Neuronal stem cell (in vitro differentiated cells): ENCODE measurements at regions not wholly inside any gene's neighbourhood (a gene's known extent, or its start where the extent isn't known, plus 50 kb on each side); places are given as distances from the start of the nearest gene placed in this dataset.
"Not testable (repeated sequence)": the region's sequence is repeated elsewhere in the genome, so short reads cannot be mapped to it uniquely, and the experiment has no call there.

Source experiments
- DNase-seq: peaks from one replicate; pipeline ENCODE4 v3.0.0-alpha.2; 2013; ENCODE audit warnings: low spot score
- H2AFZ ChIP-seq: one replicate; pipeline ENCODE4 v1.6.1; 2013; ENCODE audit warnings: mild to moderate bottlenecking, low read length, inconsistent platforms
- H2AK5ac ChIP-seq: 2 replicates; pipeline ENCODE4 v1.6.1; 2013; ENCODE audit warnings: low read depth, mild to moderate bottlenecking, inconsistent platforms, low read length, moderate library complexity, mixed read lengths
- H2BK120ac ChIP-seq: 2 replicates; pipeline ENCODE4 v1.6.1; 2013; ENCODE audit warnings: low read depth, mild to moderate bottlenecking, inconsistent platforms, low read length, moderate library complexity, mixed read lengths
- H2BK12ac ChIP-seq: one replicate; pipeline ENCODE4 v1.6.1; 2013; ENCODE audit warnings: low read length, inconsistent platforms
- H2BK15ac ChIP-seq: 2 replicates; pipeline ENCODE4 v1.6.1; 2013; ENCODE audit warnings: mild to moderate bottlenecking, low read length, inconsistent platforms, mixed read lengths
- H2BK5ac ChIP-seq: one replicate; pipeline ENCODE4 v1.6.1; 2013; ENCODE audit warnings: inconsistent platforms, mild to moderate bottlenecking, low read length, moderate library complexity
- H3K14ac ChIP-seq: one replicate; pipeline ENCODE4 v1.6.1; 2013; ENCODE audit warnings: low read length, inconsistent platforms
- H3K18ac ChIP-seq: 2 replicates; pipeline ENCODE4 v1.6.1; 2013; ENCODE audit warnings: low read length, inconsistent platforms
- H3K23ac ChIP-seq: 2 replicates; pipeline ENCODE4 v1.6.1; 2013; ENCODE audit warnings: low read depth, mild to moderate bottlenecking, mixed read lengths, low read length, inconsistent platforms; ENCODE audit not compliant: poor library complexity
- H3K27ac ChIP-seq: replicated peaks from 3 replicates; pipeline ENCODE4 v1.5.1; 2013; ENCODE audit warnings: low read length, inconsistent platforms
- H3K27me3 ChIP-seq, 3 experiments: 2 replicates each; pipeline ENCODE4 v1.6.1; 2013; ENCODE audit warnings: low read length in 3 of 3, mild to moderate bottlenecking in 2 of 3, inconsistent platforms in 1 of 3, low read depth in 1 of 3, mixed read lengths in 1 of 3, moderate library complexity in 1 of 3; ENCODE audit not compliant: control insufficient read depth in 3 of 3, insufficient read depth in 3 of 3
- H3K36me3 ChIP-seq, 2 donors: replicated peaks in 1 of 2; 2 replicates each; pipeline ENCODE4 v1.6.1; 2013; ENCODE audit warnings: low read length in 2 of 2; ENCODE audit not compliant: control insufficient read depth in 2 of 2, insufficient read depth in 2 of 2
- H3K4ac ChIP-seq: 2 replicates; pipeline ENCODE4 v1.6.1; 2013; ENCODE audit warnings: inconsistent platforms, mild to moderate bottlenecking, low read length, moderate library complexity
- H3K4me1 ChIP-seq, 2 donors: 1 replicate in 1 of 2; 2 replicates in 1 of 2; pipeline ENCODE4 v1.6.1; 2013; ENCODE audit warnings: low read length in 2 of 2, low read depth in 1 of 2; ENCODE audit not compliant: control insufficient read depth in 2 of 2, insufficient read depth in 1 of 2
- H3K4me2 ChIP-seq: one replicate; pipeline ENCODE4 v1.6.1; 2013; ENCODE audit warnings: mild to moderate bottlenecking, low read length, inconsistent platforms; ENCODE audit not compliant: insufficient read depth, poor library complexity, severe bottlenecking
- H3K4me3 ChIP-seq, 2 donors: 2 replicates each; pipeline ENCODE4 v1.5.1; 2013; ENCODE audit warnings: low read length in 2 of 2, mild to moderate bottlenecking in 2 of 2, inconsistent platforms in 1 of 2, moderate library complexity in 1 of 2
- H3K79me1 ChIP-seq: one replicate; pipeline ENCODE4 v1.6.1; 2013; ENCODE audit warnings: low read depth, mild to moderate bottlenecking, inconsistent platforms, low read length, moderate library complexity
- H3K9ac ChIP-seq: one replicate; pipeline ENCODE4 v1.6.1; 2013; ENCODE audit warnings: mild to moderate bottlenecking, low read depth, low read length, inconsistent platforms; ENCODE audit not compliant: poor library complexity
- H3K9me3 ChIP-seq, 2 donors: replicated peaks in 1 of 2; 2 replicates each; pipeline versions ENCODE3 to v1.6.1; 2013; ENCODE audit warnings: low read length in 2 of 2, mild to moderate bottlenecking in 2 of 2, inconsistent platforms in 1 of 2, low read depth in 1 of 2, mixed read lengths in 1 of 2, moderate library complexity in 1 of 2; ENCODE audit not compliant: control insufficient read depth in 2 of 2, insufficient read depth in 1 of 2
- H4K8ac ChIP-seq: one replicate; pipeline ENCODE4 v1.6.1; 2013; ENCODE audit warnings: low read depth, mild to moderate bottlenecking, inconsistent platforms, low read length, moderate library complexity
- H4K91ac ChIP-seq: one replicate; pipeline ENCODE4 v1.6.1; 2013; ENCODE audit warnings: low read length, low read depth, mild to moderate bottlenecking, inconsistent platforms; ENCODE audit not compliant: poor library complexity
- WGBS, 2 donors: extraction: QIAGEN DNeasy Blood & Tissue Kit; methylation state at CpG; one replicate each; pipeline ENCODE4 v1.1.7; 2013; ENCODE audit warnings: missing lambda C conversion rate in 2 of 2, mixed read lengths in 1 of 2; ENCODE audit not compliant: insufficient read length in 2 of 2, insufficient replicate concordance in 1 of 2; ENCODE audit errors: extremely low coverage in 2 of 2; 5-methylcytosine and 5-hydroxymethylcytosine counted together

GRCh38 chr1:222177496-222177895 is 370.4 kb downstream of the HHIPL2 start:
- H3K9ac ChIP-seq, H2BK15ac ChIP-seq, H2AFZ ChIP-seq, H3K79me1 ChIP-seq, H3K27me3 ChIP-seq, DNase-seq, H3K14ac ChIP-seq, H2BK12ac ChIP-seq, H2AK5ac ChIP-seq, H3K23ac ChIP-seq, H3K18ac ChIP-seq, H4K91ac ChIP-seq, H4K8ac ChIP-seq, H2BK5ac ChIP-seq, H3K4ac ChIP-seq, H3K9me3 ChIP-seq, H2BK120ac ChIP-seq, H3K4me1 ChIP-seq, H3K27ac ChIP-seq, H3K36me3 ChIP-seq, H3K4me2 ChIP-seq, H3K4me3 ChIP-seq: not testable (repeated sequence)
- WGBS, 2 donors, result no CpG with 5 or more reads among the region's 4 CpGs

GRCh38 chr1:222171005-222171404 is 376.9 kb downstream of the HHIPL2 start:
- H3K4me2 ChIP-seq, result no peak overlapping the region
- H3K9me3 ChIP-seq, result no peaks in the 10 kb centered on the region
- H3K9ac ChIP-seq, result no peak overlapping the region
- no peaks in the 10 kb centered on the region for H3K36me3 ChIP-seq
- no peak overlapping the region for H2BK120ac ChIP-seq
- H2BK5ac ChIP-seq, result no peak overlapping the region
- H3K4me3 ChIP-seq, result no peak overlapping the region
- no peak overlapping the region for H3K4ac ChIP-seq
- H3K79me1 ChIP-seq, result no peaks in the 10 kb centered on the region
- H4K91ac ChIP-seq, result no peak overlapping the region
- no peak overlapping the region for H2AK5ac ChIP-seq
- no peak overlapping the region for H3K14ac ChIP-seq
- H3K4me1 ChIP-seq, result no peaks in the 10 kb centered on the region
- DNase-seq, result no peak
- H3K18ac ChIP-seq, result no peak overlapping the region
- H4K8ac ChIP-seq, result no peak overlapping the region
- no peak overlapping the region for H3K23ac ChIP-seq
- H3K27ac ChIP-seq, result no peak overlapping the region
- no peak overlapping the region for H2BK12ac ChIP-seq
- H2AFZ ChIP-seq, result no peak overlapping the region
- no CpG with 5 or more reads among the region's 2 CpGs for WGBS, 2 donors
- no peak overlapping the region for H2BK15ac ChIP-seq
- no peaks in the 10 kb centered on the region for H3K27me3 ChIP-seq

- Histone ChIP-seq H3K36me3 (no peaks in the 10 kb centered on the region), H4K8ac (no peak overlapping the region)
Observed at GRCh38 chr1:222168621-222169020, 379.3 kb downstream of the HHIPL2 start.

GRCh38 chr1:222167896-222168295 is 380.0 kb downstream of the HHIPL2 start:
- no peak overlapping the region for H3K27ac ChIP-seq
- DNase-seq, result no peak

More at GRCh38 chr1:222168621-222169020, 379.3 kb downstream of the HHIPL2 start:
- H3K18ac ChIP-seq, result no peak overlapping the region
- no peak overlapping the region for H3K27ac ChIP-seq
- H2AFZ ChIP-seq, result no peak overlapping the region
- no peak overlapping the region for H2BK120ac ChIP-seq
- H3K9ac ChIP-seq, result no peak overlapping the region
- H3K4me1 ChIP-seq, result no peaks in the 10 kb centered on the region
- H2AK5ac ChIP-seq, result no peak overlapping the region
- H3K4ac ChIP-seq, result no peak overlapping the region
- no peak overlapping the region for H4K91ac ChIP-seq
- no peak overlapping the region for H3K23ac ChIP-seq
- no peak overlapping the region for H2BK15ac ChIP-seq
- H3K27me3 ChIP-seq, result no peaks in the 10 kb centered on the region
- H3K4me3 ChIP-seq, result no peak overlapping the region
- no CpG with 5 or more reads among the region's 1 CpG for WGBS, 2 donors
- DNase-seq, result no peak
- no peaks in the 10 kb centered on the region for H3K9me3 ChIP-seq
- H2BK5ac ChIP-seq, result no peak overlapping the region
- H3K4me2 ChIP-seq, result no peak overlapping the region
- no peaks in the 10 kb centered on the region for H3K79me1 ChIP-seq
- no peak overlapping the region for H3K14ac ChIP-seq
- H2BK12ac ChIP-seq, result no peak overlapping the region

More at GRCh38 chr1:222167896-222168295, 380.0 kb downstream of the HHIPL2 start:
- no peak overlapping the region for H3K4me2 ChIP-seq
- H2BK15ac ChIP-seq, result no peak overlapping the region
- H3K14ac ChIP-seq, result no peak overlapping the region
- no peaks in the 10 kb centered on the region for H3K27me3 ChIP-seq
- no peak overlapping the region for H2BK120ac ChIP-seq
- H2BK5ac ChIP-seq, result no peak overlapping the region
- H3K36me3 ChIP-seq, result no peaks in the 10 kb centered on the region
- H2BK12ac ChIP-seq, result no peak overlapping the region
- H4K91ac ChIP-seq, result no peak overlapping the region
- no peak overlapping the region for H4K8ac ChIP-seq
- no peaks in the 10 kb centered on the region for H3K79me1 ChIP-seq
- no CpG with 5 or more reads among the region's 1 CpG for WGBS, 2 donors
- no peaks in the 10 kb centered on the region for H3K9me3 ChIP-seq
- H3K9ac ChIP-seq, result no peak overlapping the region
- H3K4me1 ChIP-seq, result no peaks in the 10 kb centered on the region
- H2AFZ ChIP-seq, result no peak overlapping the region
- no peak overlapping the region for H3K4me3 ChIP-seq
- H3K18ac ChIP-seq, result no peak overlapping the region
- H3K4ac ChIP-seq, result no peak overlapping the region
- no peak overlapping the region for H3K23ac ChIP-seq
- no peak overlapping the region for H2AK5ac ChIP-seq
